ENCODE measurements at regions not wholly inside any gene's neighbourhood (a gene's known extent, or its start where the extent isn't known, plus 50 kb on each side); places are given as distances from the start of the nearest gene placed in this dataset.

- WGBS (ENCODE audit: insufficient coverage): no CpG with 5 or more reads among the region's 2 CpGs
- Histone ChIP-seq H3K27ac (ENCODE audit: low read length) (no peak overlapping the region), H3K4me1 (ENCODE audit: control insufficient read depth in 1 of 2, extremely low read depth in 1 of 2, insufficient read depth in 2 of 2, low read length in 2 of 2) (peaks cover 0 to 3% of the 10 kb centered on the region in 2 experiments), H3K4me3 (ENCODE audit: control insufficient read depth in 1 of 2, extremely low read depth in 1 of 2, low read length in 1 of 2) (no peak overlapping the region), H3K27me3 (replicated peaks in 1 of 2; ENCODE audit: control insufficient read depth in 2 of 2, extremely low read depth in 1 of 2, insufficient read depth in 2 of 2, low read length in 1 of 2) (no peaks in the 10 kb centered on the region), H3K36me3 (ENCODE audit: control insufficient read depth in 2 of 2, extremely low read depth in 1 of 2, insufficient read depth in 1 of 2, low read length in 1 of 2) (no peaks in the 10 kb centered on the region), H3K9me3 (no peaks in the 10 kb centered on the region)
- Mint-ChIP-seq H3K27me3 (peaks cover 0 to 6% of the 10 kb centered on the region in 2 donors), H3K9me3 (no peaks in the 10 kb centered on the region), H3K4me3 (no peak overlapping the region), H3K27ac (no peak overlapping the region), H3K4me1 (no peaks in the 10 kb centered on the region), H3K36me3 (no peaks in the 10 kb centered on the region)
- no peak for DNase-seq
- ChIA-PET CTCF (no interaction called here), POLR2A (no interaction called here)
- ATAC-seq (replicated peaks in 1 of 4): no peak
Measured at GRCh38 chr17:56026915-56027314, 126.4 kb upstream of the ANKFN1 start.

DNA sequence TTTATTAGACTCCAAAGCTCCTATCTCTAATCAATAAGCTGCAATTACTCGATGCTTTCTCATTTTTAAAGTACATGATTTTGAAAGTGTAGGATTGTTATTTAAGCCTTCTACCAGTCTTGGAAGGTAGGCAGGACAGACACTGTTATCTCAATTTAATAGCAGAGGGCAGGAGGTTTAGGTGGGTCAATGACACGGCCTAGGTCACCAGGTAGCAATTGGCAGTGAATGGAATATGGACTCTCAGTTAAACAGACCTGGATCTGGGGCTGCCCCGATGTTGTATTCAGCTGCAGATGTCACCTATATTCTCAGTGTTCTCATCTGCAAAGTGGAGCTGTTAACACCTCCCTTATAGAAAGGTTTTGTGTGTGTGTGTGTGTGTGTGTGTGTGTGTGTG, 124.4 kb upstream of the ANKFN1 start:
- H3K4me3 ChIP-seq (ENCODE audit: control insufficient read depth in 1 of 2, extremely low read depth in 1 of 2, low read length in 1 of 2): no peak overlapping the region

GRCh38 chr17:56030009-56030624, 123.2 kb upstream of the ANKFN1 start:
- DNase-seq: no peak
- Mint-ChIP-seq H3K27me3 (peaks cover 0 to 8% of the 10 kb centered on the region in 2 donors), H3K9me3 (no peaks in the 10 kb centered on the region), H3K27ac (no peak overlapping the region), H3K36me3 (no peaks in the 10 kb centered on the region), H3K4me1 (no peaks in the 10 kb centered on the region), H3K4me3 (no peak overlapping the region)
- Histone ChIP-seq H3K9me3 (no peaks in the 10 kb centered on the region), H3K4me1 (ENCODE audit: control insufficient read depth in 1 of 2, extremely low read depth in 1 of 2, insufficient read depth in 2 of 2, low read length in 2 of 2) (no peaks in the 10 kb centered on the region), H3K36me3 (ENCODE audit: control insufficient read depth in 2 of 2, extremely low read depth in 1 of 2, insufficient read depth in 1 of 2, low read length in 1 of 2) (no peaks in the 10 kb centered on the region), H3K4me3 (ENCODE audit: control insufficient read depth in 1 of 2, extremely low read depth in 1 of 2, low read length in 1 of 2) (no peak overlapping the region), H3K27ac (ENCODE audit: low read length) (no peak overlapping the region), H3K27me3 (replicated peaks in 1 of 2; ENCODE audit: control insufficient read depth in 2 of 2, extremely low read depth in 1 of 2, insufficient read depth in 2 of 2, low read length in 1 of 2) (no peaks in the 10 kb centered on the region)
- ATAC-seq (replicated peaks in 1 of 4): no peak
- POLR2A ChIA-PET: interaction anchor here in 1 of 2 donors (0.7 kb wide), 1 partner anchor 1186 kb away, joined by 5 read pairs; no protein-coding TSS in a partner anchor
- WGBS (ENCODE audit: insufficient coverage): 40% methylated on average over 1 of the region's 8 CpGs
- CTCF ChIA-PET: no interaction called here

More for the DNA sequence above, 124.4 kb upstream of the ANKFN1 start:
- POLR2A ChIA-PET: no interaction called here
- H3K9me3 Mint-ChIP-seq: no peaks in the 10 kb centered on the region
- H3K27me3 ChIP-seq (replicated peaks in 1 of 2; ENCODE audit: control insufficient read depth in 2 of 2, extremely low read depth in 1 of 2, insufficient read depth in 2 of 2, low read length in 1 of 2): no peaks in the 10 kb centered on the region
- no peaks in the 10 kb centered on the region for H3K36me3 Mint-ChIP-seq
- no peak overlapping the region for H3K27ac ChIP-seq (ENCODE audit: low read length)
- WGBS (ENCODE audit: insufficient coverage): 86% methylated on average over 1 of the region's 3 CpGs
- peaks cover 0 to 8% of the 10 kb centered on the region in 2 donors for H3K27me3 Mint-ChIP-seq
- H3K4me1 ChIP-seq (ENCODE audit: control insufficient read depth in 1 of 2, extremely low read depth in 1 of 2, insufficient read depth in 2 of 2, low read length in 2 of 2): peaks cover 0 to under 1% of the 10 kb centered on the region in 2 experiments
- no peaks in the 10 kb centered on the region for H3K4me1 Mint-ChIP-seq
- H3K36me3 ChIP-seq (ENCODE audit: control insufficient read depth in 2 of 2, extremely low read depth in 1 of 2, insufficient read depth in 1 of 2, low read length in 1 of 2): no peaks in the 10 kb centered on the region
- no peak for DNase-seq
- no peak for ATAC-seq (replicated peaks in 1 of 4)
- CTCF ChIA-PET: no interaction called here
- H3K4me3 Mint-ChIP-seq: no peak overlapping the region
- no peak overlapping the region for H3K27ac Mint-ChIP-seq
- no peaks in the 10 kb centered on the region for H3K9me3 ChIP-seq

GRCh38 chr17:56031636-56032035, 121.6 kb upstream of the ANKFN1 start:
- DNase-seq (no peak), ATAC-seq (replicated peaks in 1 of 4) (no peak)
- Histone ChIP-seq H3K4me1 (ENCODE audit: control insufficient read depth in 1 of 2, extremely low read depth in 1 of 2, insufficient read depth in 2 of 2, low read length in 2 of 2) (no peaks in the 10 kb centered on the region), H3K36me3 (ENCODE audit: control insufficient read depth in 2 of 2, extremely low read depth in 1 of 2, insufficient read depth in 1 of 2, low read length in 1 of 2) (no peaks in the 10 kb centered on the region), H3K9me3 (no peaks in the 10 kb centered on the region), H3K4me3 (ENCODE audit: control insufficient read depth in 1 of 2, extremely low read depth in 1 of 2, low read length in 1 of 2) (no peak overlapping the region), H3K27ac (ENCODE audit: low read length) (no peak overlapping the region), H3K27me3 (replicated peaks in 1 of 2; ENCODE audit: control insufficient read depth in 2 of 2, extremely low read depth in 1 of 2, insufficient read depth in 2 of 2, low read length in 1 of 2) (no peaks in the 10 kb centered on the region)
- 70% methylated on average over 2 of the region's 2 CpGs for WGBS (ENCODE audit: insufficient coverage)
- no peaks in the 10 kb centered on the region for H3K9me3 Mint-ChIP-seq
- POLR2A ChIA-PET: no interaction called here
- H3K4me1 Mint-ChIP-seq: no peaks in the 10 kb centered on the region
- H3K27ac Mint-ChIP-seq: no peak overlapping the region
- peaks cover 4 to 8% of the 10 kb centered on the region in 2 donors for H3K27me3 Mint-ChIP-seq
- no peak overlapping the region for H3K4me3 Mint-ChIP-seq
- H3K36me3 Mint-ChIP-seq: no peaks in the 10 kb centered on the region
- CTCF ChIA-PET: no interaction called here

DNA sequence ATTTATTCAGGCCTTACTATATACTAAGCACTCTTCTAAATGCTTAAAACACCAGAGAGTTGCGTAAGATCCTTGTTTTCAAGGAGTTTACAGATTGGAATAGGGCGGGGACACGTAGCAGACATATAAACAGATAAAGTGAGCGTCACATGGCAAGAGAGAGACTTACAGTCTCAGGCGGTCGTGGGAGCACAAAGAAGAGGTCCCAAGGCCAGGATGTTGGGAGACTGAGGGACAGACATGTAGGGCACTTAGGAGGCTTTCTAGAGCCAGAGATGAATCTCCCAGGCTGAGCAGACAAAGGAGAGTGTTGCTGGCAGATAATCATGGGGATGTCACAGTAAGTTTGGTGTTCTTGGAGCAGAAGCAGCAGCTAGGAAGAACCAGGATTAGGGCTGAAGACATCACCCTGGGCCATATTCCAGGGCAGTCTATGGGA, 119.1 kb upstream of the ANKFN1 start:
- no peak overlapping the region for H3K27ac ChIP-seq (ENCODE audit: low read length)
- 69% methylated on average over 6 of the region's 6 CpGs for WGBS (ENCODE audit: insufficient coverage)
- ChIA-PET CTCF (no interaction called here), POLR2A (no interaction called here)
- peaks cover 4 to 8% of the 10 kb centered on the region in 2 donors for H3K27me3 Mint-ChIP-seq
- H3K36me3 ChIP-seq (ENCODE audit: control insufficient read depth in 2 of 2, extremely low read depth in 1 of 2, insufficient read depth in 1 of 2, low read length in 1 of 2): no peaks in the 10 kb centered on the region
- H3K4me3 ChIP-seq (ENCODE audit: control insufficient read depth in 1 of 2, extremely low read depth in 1 of 2, low read length in 1 of 2): no peak overlapping the region
- DNase-seq: no peak
- no peaks in the 10 kb centered on the region for H3K36me3 Mint-ChIP-seq
- H3K27ac Mint-ChIP-seq: no peak overlapping the region
- H3K9me3 Mint-ChIP-seq: no peaks in the 10 kb centered on the region
- no peak overlapping the region for H3K4me3 Mint-ChIP-seq
- ATAC-seq (replicated peaks in 1 of 4): no peak
- H3K9me3 ChIP-seq: no peaks in the 10 kb centered on the region
- H3K27me3 ChIP-seq (replicated peaks in 1 of 2; ENCODE audit: control insufficient read depth in 2 of 2, extremely low read depth in 1 of 2, insufficient read depth in 2 of 2, low read length in 1 of 2): no peaks in the 10 kb centered on the region
- no peaks in the 10 kb centered on the region for H3K4me1 Mint-ChIP-seq
- H3K4me1 ChIP-seq (ENCODE audit: control insufficient read depth in 1 of 2, extremely low read depth in 1 of 2, insufficient read depth in 2 of 2, low read length in 2 of 2): no peaks in the 10 kb centered on the region

DNA sequence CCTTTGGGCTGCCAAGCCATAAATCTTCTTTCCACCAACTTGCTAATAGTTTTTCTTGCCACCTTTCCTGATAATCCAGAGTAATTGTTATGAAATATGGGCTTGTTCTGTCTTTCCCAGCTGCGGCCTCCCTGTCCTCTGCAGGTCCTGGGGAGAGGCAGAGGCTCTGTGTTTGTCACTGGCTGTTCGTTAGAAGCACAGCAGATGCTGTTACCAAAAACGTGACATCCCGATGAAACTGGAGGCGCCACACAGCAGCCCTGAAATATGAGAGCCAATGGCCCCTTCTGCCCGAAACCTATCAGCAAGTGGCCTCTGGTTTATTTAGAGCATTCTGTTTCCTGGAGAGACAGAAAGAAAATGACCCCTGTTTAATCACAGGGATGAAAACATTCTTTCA, 115.1 kb upstream of the ANKFN1 start:
- Mint-ChIP-seq H3K9me3 (no peaks in the 10 kb centered on the region), H3K27ac (no peak overlapping the region), H3K36me3 (no peaks in the 10 kb centered on the region), H3K4me3 (no peak overlapping the region), H3K4me1 (no peaks in the 10 kb centered on the region), H3K27me3 (peaks cover 0 to 9% of the 10 kb centered on the region in 2 donors)
- no peak overlapping the region for H3K4me3 ChIP-seq (ENCODE audit: control insufficient read depth in 1 of 2, extremely low read depth in 1 of 2, low read length in 1 of 2)
- no peak for DNase-seq
- H3K36me3 ChIP-seq (ENCODE audit: control insufficient read depth in 2 of 2, extremely low read depth in 1 of 2, insufficient read depth in 1 of 2, low read length in 1 of 2): no peaks in the 10 kb centered on the region
- ChIA-PET POLR2A (no interaction called here), CTCF (no interaction called here)
- no peaks in the 10 kb centered on the region for H3K4me1 ChIP-seq (ENCODE audit: control insufficient read depth in 1 of 2, extremely low read depth in 1 of 2, insufficient read depth in 2 of 2, low read length in 2 of 2)
- 67% methylated on average over 6 of the region's 6 CpGs for WGBS (ENCODE audit: insufficient coverage)
- no peaks in the 10 kb centered on the region for H3K27me3 ChIP-seq (replicated peaks in 1 of 2; ENCODE audit: control insufficient read depth in 2 of 2, extremely low read depth in 1 of 2, insufficient read depth in 2 of 2, low read length in 1 of 2)
- H3K9me3 ChIP-seq: no peaks in the 10 kb centered on the region
- H3K27ac ChIP-seq (ENCODE audit: low read length): no peak overlapping the region
- no peak for ATAC-seq (replicated peaks in 1 of 4)

GRCh38 chr17:56045872-56046271, 107.4 kb upstream of the ANKFN1 start:
- Histone ChIP-seq H3K27ac (ENCODE audit: low read length) (no peak overlapping the region), H3K27me3 (replicated peaks in 1 of 2; ENCODE audit: control insufficient read depth in 2 of 2, extremely low read depth in 1 of 2, insufficient read depth in 2 of 2, low read length in 1 of 2) (peaks cover 0 to 5% of the 10 kb centered on the region in 2 experiments), H3K36me3 (ENCODE audit: control insufficient read depth in 2 of 2, extremely low read depth in 1 of 2, insufficient read depth in 1 of 2, low read length in 1 of 2) (no peaks in the 10 kb centered on the region), H3K9me3 (no peaks in the 10 kb centered on the region), H3K4me1 (ENCODE audit: control insufficient read depth in 1 of 2, extremely low read depth in 1 of 2, insufficient read depth in 2 of 2, low read length in 2 of 2) (no peaks in the 10 kb centered on the region), H3K4me3 (ENCODE audit: control insufficient read depth in 1 of 2, extremely low read depth in 1 of 2, low read length in 1 of 2) (no peak overlapping the region)
- ChIA-PET CTCF (no interaction called here), POLR2A (no interaction called here)
- Mint-ChIP-seq H3K27ac (no peak overlapping the region), H3K36me3 (no peaks in the 10 kb centered on the region), H3K9me3 (no peaks in the 10 kb centered on the region), H3K4me3 (no peak overlapping the region), H3K4me1 (no peaks in the 10 kb centered on the region), H3K27me3 (peaks cover 6 to 32% of the 10 kb centered on the region in 2 donors)
- no peak for ATAC-seq (replicated peaks in 1 of 4)
- WGBS (ENCODE audit: insufficient coverage): 62% methylated on average over 5 of the region's 9 CpGs
- DNase-seq: no peak
